H9 (cell line): ENCODE measurements at regions not wholly inside any gene's neighbourhood (a gene's known extent, or its start where the extent isn't known, plus 50 kb on each side); places are given as distances from the start of the nearest gene placed in this dataset.

Source experiments
- DNase-seq: peaks from one replicate; pipeline ENCODE4 v3.0.0-alpha.2; 2017
- H2AFZ ChIP-seq: one replicate; pipeline ENCODE4 v1.6.1; 2013; ENCODE audit warnings: mild to moderate bottlenecking, low read length, control low read depth, moderate library complexity
- H2AK5ac ChIP-seq: 2 replicates; pipeline ENCODE4 v1.6.1; 2013; ENCODE audit warnings: low read length, control low read depth, mixed read lengths; ENCODE audit not compliant: insufficient read length
- H2BK120ac ChIP-seq: one replicate; pipeline ENCODE4 v1.6.1; 2013; ENCODE audit warnings: low read depth, mild to moderate bottlenecking, low read length, control low read depth, inconsistent platforms; ENCODE audit not compliant: poor library complexity, severe bottlenecking
- H2BK12ac ChIP-seq: 2 replicates; pipeline ENCODE4 v1.6.1; 2013; ENCODE audit warnings: low read length, control low read depth, mixed read lengths, low read depth; ENCODE audit not compliant: insufficient read length
- H2BK15ac ChIP-seq: 2 replicates; pipeline ENCODE4 v1.6.1; 2013; ENCODE audit warnings: low read depth, low read length, control low read depth
- H2BK20ac ChIP-seq: one replicate; pipeline ENCODE4 v1.6.1; 2013; ENCODE audit warnings: low read depth, mild to moderate bottlenecking, low read length, control low read depth, inconsistent platforms; ENCODE audit not compliant: poor library complexity, severe bottlenecking
- H2BK5ac ChIP-seq: 2 replicates; pipeline ENCODE4 v1.6.1; 2013; ENCODE audit warnings: low read length, control low read depth, mixed read lengths; ENCODE audit not compliant: insufficient read length
- H3K14ac ChIP-seq: 2 replicates; pipeline ENCODE4 v1.6.1; 2013; ENCODE audit warnings: low read length, control low read depth; ENCODE audit not compliant: insufficient read depth
- H3K18ac ChIP-seq: 2 replicates; pipeline ENCODE4 v1.6.1; 2013; ENCODE audit warnings: low read depth, mild to moderate bottlenecking, mixed read lengths, low read length, control low read depth; ENCODE audit not compliant: insufficient read length
- H3K23ac ChIP-seq: 2 replicates; pipeline ENCODE4 v1.6.1; 2013; ENCODE audit warnings: low read length, control low read depth, mixed read lengths, low read depth; ENCODE audit not compliant: insufficient read length
- H3K23me2 ChIP-seq: 2 replicates; pipeline ENCODE4 v1.6.1; 2013; ENCODE audit warnings: low read depth, mild to moderate bottlenecking, mixed read lengths, low read length, control low read depth; ENCODE audit not compliant: insufficient read length, poor library complexity, severe bottlenecking
- H3K27ac ChIP-seq: 2 replicates; pipeline ENCODE4 v1.5.1; 2013; ENCODE audit warnings: low read length, control low read depth, mixed read lengths, low read depth; ENCODE audit not compliant: insufficient read length
- H3K27me3 ChIP-seq: 2 replicates; pipeline ENCODE4 v1.6.1; 2013; ENCODE audit warnings: low read length, control low read depth, inconsistent platforms; ENCODE audit not compliant: insufficient read depth
- H3K4ac ChIP-seq: 2 replicates; pipeline ENCODE4 v1.6.1; 2013; ENCODE audit warnings: low read depth, mild to moderate bottlenecking, control low read depth, inconsistent platforms, low read length, moderate library complexity
- H3K4me1 ChIP-seq: 2 replicates; pipeline ENCODE4 v1.6.1; 2013; ENCODE audit warnings: low read length, control low read depth, inconsistent platforms; ENCODE audit not compliant: insufficient read depth
- H3K4me2 ChIP-seq: 2 replicates; pipeline ENCODE4 v1.6.1; 2013; ENCODE audit warnings: low read length, control low read depth, mixed read lengths; ENCODE audit not compliant: insufficient read length, insufficient read depth
- H3K56ac ChIP-seq: 2 replicates; pipeline ENCODE4 v1.6.1; 2013; ENCODE audit warnings: low read depth, mild to moderate bottlenecking, mixed read lengths, low read length, control low read depth; ENCODE audit not compliant: insufficient read length
- H3K79me1 ChIP-seq: 2 replicates; pipeline ENCODE4 v1.6.1; 2013; ENCODE audit warnings: low read depth, mild to moderate bottlenecking, moderate library complexity, low read length, control low read depth, inconsistent platforms; ENCODE audit not compliant: insufficient read depth, poor library complexity, severe bottlenecking
- H3K79me2 ChIP-seq: 2 replicates; pipeline ENCODE4 v1.6.1; 2013; ENCODE audit warnings: low read length, control low read depth, inconsistent platforms; ENCODE audit not compliant: insufficient read depth
- H3K9ac ChIP-seq: 2 replicates; pipeline ENCODE4 v1.6.1; 2013; ENCODE audit warnings: low read length, control low read depth, mixed read lengths; ENCODE audit not compliant: insufficient read length; ENCODE audit errors: extremely low read depth
- H3K9me3 ChIP-seq: one replicate; pipeline ENCODE4 v1.6.1; 2013; ENCODE audit warnings: low read depth, low read length, inconsistent platforms; ENCODE audit not compliant: control insufficient read depth
- H3T11ph ChIP-seq: one replicate; pipeline ENCODE4 v1.6.1; 2013; ENCODE audit warnings: mild to moderate bottlenecking, low read length, control low read depth, inconsistent platforms
- H4K20me1 ChIP-seq: one replicate; pipeline ENCODE4 v1.6.1; 2013; ENCODE audit not compliant: control insufficient read depth, insufficient read length, insufficient read depth
- H4K5ac ChIP-seq: 2 replicates; pipeline ENCODE4 v1.6.1; 2013; ENCODE audit warnings: low read depth, mild to moderate bottlenecking, mixed read lengths, low read length, control low read depth; ENCODE audit not compliant: insufficient read length
- H4K8ac ChIP-seq: replicated peaks from 2 replicates; pipeline ENCODE4 v1.6.1; 2013; ENCODE audit warnings: low read length, control low read depth, mixed read lengths, low read depth; ENCODE audit not compliant: insufficient read length
- H4K91ac ChIP-seq: 2 replicates; pipeline ENCODE4 v1.6.1; 2013; ENCODE audit warnings: low read depth, mild to moderate bottlenecking, moderate library complexity, mixed read lengths, low read length, control low read depth; ENCODE audit not compliant: insufficient read length
- H3K27ac Mint-ChIP-seq, 3 experiments: 2 replicates in 2 of 3; 3 replicates in 1 of 3; pipeline ENCODE4 v1.8.0; 2020 to 2021; ENCODE audit warnings: mixed read lengths in 3 of 3, mild to moderate bottlenecking in 1 of 3, moderate library complexity in 1 of 3
- H3K27me3 Mint-ChIP-seq: 2 replicates; pipeline ENCODE4 v1.8.0; 2021; ENCODE audit warnings: low read depth, mild to moderate bottlenecking, moderate library complexity, mixed read lengths
- H3K36me3 Mint-ChIP-seq, 3 experiments: 2 replicates in 2 of 3; 3 replicates in 1 of 3; pipeline ENCODE4 v1.8.0; 2020 to 2021; ENCODE audit warnings: low read depth in 3 of 3, mixed read lengths in 3 of 3; ENCODE audit not compliant: insufficient read depth in 1 of 3
- H3K4me1 Mint-ChIP-seq, 2 experiments: 2 replicates each; pipeline ENCODE4 v1.8.0; 2020; ENCODE audit warnings: mixed read lengths in 2 of 2
- H3K4me3 Mint-ChIP-seq, 2 experiments: 2 replicates in 1 of 2; 3 replicates in 1 of 2; pipeline ENCODE4 v1.8.0; 2020 to 2021; ENCODE audit warnings: mild to moderate bottlenecking in 2 of 2, mixed read lengths in 2 of 2, moderate library complexity in 1 of 2
- H3K9me3 Mint-ChIP-seq, 2 experiments: 2 replicates in 1 of 2; 3 replicates in 1 of 2; pipeline ENCODE4 v1.8.0; 2020; ENCODE audit warnings: mild to moderate bottlenecking in 2 of 2, mixed read lengths in 2 of 2, moderate library complexity in 1 of 2
- WGBS: extraction: QIAGEN DNeasy Blood & Tissue Kit; methylation state at CpG from one replicate; pipeline ENCODE4 v1.1.7; 2013; ENCODE audit warnings: missing lambda C conversion rate, low lambda C conversion rate, mixed read lengths; ENCODE audit not compliant: insufficient read length; ENCODE audit errors: extremely low coverage; 5-methylcytosine and 5-hydroxymethylcytosine counted together
- TF ChIP-seq, protein P1 (sequence below): fragments of 200-600 bp; sonication (generic); conservative IDR thresholded peaks from 3 replicates; pipeline ENCODE4 v1.8.0; 2021; ENCODE audit warnings: antibody characterized with exemption, mild to moderate bottlenecking

DNA sequence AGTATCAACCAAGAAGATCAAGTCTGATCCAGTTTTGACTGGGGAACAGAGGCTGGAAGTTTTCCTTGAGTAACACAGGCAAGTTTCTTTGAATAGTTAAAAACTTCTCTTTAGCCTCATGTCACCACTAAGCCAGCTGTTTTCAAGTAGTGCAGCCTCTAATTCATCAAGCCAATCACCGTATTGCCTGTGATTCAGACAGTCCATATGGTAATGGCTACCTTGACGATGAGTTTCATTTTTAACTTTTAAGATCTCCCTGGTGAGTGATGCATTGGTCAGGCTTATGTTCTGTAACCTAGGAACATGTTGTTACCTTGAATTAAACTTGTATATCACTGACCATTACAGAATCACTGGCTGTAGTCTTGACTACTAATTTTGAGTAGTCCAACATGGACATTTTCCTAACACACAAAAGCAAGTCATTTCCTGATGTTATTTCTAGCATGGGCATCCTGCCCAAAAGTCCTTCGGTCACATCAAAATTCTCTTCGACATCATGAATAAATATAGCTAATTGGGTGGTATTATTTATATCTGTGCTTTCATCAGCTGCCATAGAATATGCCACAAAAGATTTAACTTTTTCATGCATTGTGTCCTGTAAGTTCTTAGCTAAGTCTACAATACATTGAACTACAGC, 238.8 kb upstream of the GCFC2 start:
- Histone ChIP-seq H3K56ac (no peak overlapping the region), H2AK5ac (no peak overlapping the region), H3K14ac (no peak overlapping the region), H3K27ac (no peak overlapping the region), H3K4me2 (no peak overlapping the region), H2AFZ (no peak overlapping the region), H3K9me3 (no peaks in the 10 kb centered on the region), H3K79me1 (no peaks in the 10 kb centered on the region), H4K5ac (no peak overlapping the region), H3K4me1 (no peaks in the 10 kb centered on the region), H3K79me2 (no peaks in the 10 kb centered on the region), H4K8ac (no peak overlapping the region), H2BK20ac (no peak overlapping the region), H3T11ph (no peak overlapping the region), H2BK15ac (no peak overlapping the region), H3K23ac (no peak overlapping the region), H2BK120ac (no peak overlapping the region), H3K27me3 (no peaks in the 10 kb centered on the region), H2BK12ac (no peak overlapping the region), H3K9ac (no peak overlapping the region), H4K20me1 (no peaks in the 10 kb centered on the region), H4K91ac (no peak overlapping the region), H3K18ac (no peak overlapping the region), H3K4ac (no peak overlapping the region), H2BK5ac (no peak overlapping the region), H3K23me2 (no peaks in the 10 kb centered on the region)
- H3K36me3 Mint-ChIP-seq = no peaks in the 10 kb centered on the region
- no peaks in the 10 kb centered on the region for H3K4me1 Mint-ChIP-seq
- no peak for DNase-seq
- no CpG with 5 or more reads among the region's 4 CpGs for WGBS
- TF ChIP-seq, protein P1, sequence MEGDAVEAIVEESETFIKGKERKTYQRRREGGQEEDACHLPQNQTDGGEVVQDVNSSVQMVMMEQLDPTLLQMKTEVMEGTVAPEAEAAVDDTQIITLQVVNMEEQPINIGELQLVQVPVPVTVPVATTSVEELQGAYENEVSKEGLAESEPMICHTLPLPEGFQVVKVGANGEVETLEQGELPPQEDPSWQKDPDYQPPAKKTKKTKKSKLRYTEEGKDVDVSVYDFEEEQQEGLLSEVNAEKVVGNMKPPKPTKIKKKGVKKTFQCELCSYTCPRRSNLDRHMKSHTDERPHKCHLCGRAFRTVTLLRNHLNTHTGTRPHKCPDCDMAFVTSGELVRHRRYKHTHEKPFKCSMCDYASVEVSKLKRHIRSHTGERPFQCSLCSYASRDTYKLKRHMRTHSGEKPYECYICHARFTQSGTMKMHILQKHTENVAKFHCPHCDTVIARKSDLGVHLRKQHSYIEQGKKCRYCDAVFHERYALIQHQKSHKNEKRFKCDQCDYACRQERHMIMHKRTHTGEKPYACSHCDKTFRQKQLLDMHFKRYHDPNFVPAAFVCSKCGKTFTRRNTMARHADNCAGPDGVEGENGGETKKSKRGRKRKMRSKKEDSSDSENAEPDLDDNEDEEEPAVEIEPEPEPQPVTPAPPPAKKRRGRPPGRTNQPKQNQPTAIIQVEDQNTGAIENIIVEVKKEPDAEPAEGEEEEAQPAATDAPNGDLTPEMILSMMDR = no peak
- no peaks in the 10 kb centered on the region; a peak in 1 of 5 replicates for H3K9me3 Mint-ChIP-seq
- no peak overlapping the region for H3K27ac Mint-ChIP-seq
- H3K27me3 Mint-ChIP-seq = no peaks in the 10 kb centered on the region
- no peak overlapping the region for H3K4me3 Mint-ChIP-seq
